C4-2B (cell line): ENCODE measurements at regions not wholly inside any gene's neighbourhood (a gene's known extent, or its start where the extent isn't known, plus 50 kb on each side); places are given as distances from the start of the nearest gene placed in this dataset.

Experiments used
- ZFX ChIP-seq: fragments of 450-650 bp; IDR thresholded peaks from 2 replicates; pipeline ENCODE4 v1.6.1; 2017
- TF ChIP-seq, protein P1 (sequence below): fragments of 450-650 bp; conservative IDR thresholded peaks from 2 replicates; pipeline ENCODE4 v1.5.1; 2017; ENCODE audit warnings: mild to moderate bottlenecking

DNA sequence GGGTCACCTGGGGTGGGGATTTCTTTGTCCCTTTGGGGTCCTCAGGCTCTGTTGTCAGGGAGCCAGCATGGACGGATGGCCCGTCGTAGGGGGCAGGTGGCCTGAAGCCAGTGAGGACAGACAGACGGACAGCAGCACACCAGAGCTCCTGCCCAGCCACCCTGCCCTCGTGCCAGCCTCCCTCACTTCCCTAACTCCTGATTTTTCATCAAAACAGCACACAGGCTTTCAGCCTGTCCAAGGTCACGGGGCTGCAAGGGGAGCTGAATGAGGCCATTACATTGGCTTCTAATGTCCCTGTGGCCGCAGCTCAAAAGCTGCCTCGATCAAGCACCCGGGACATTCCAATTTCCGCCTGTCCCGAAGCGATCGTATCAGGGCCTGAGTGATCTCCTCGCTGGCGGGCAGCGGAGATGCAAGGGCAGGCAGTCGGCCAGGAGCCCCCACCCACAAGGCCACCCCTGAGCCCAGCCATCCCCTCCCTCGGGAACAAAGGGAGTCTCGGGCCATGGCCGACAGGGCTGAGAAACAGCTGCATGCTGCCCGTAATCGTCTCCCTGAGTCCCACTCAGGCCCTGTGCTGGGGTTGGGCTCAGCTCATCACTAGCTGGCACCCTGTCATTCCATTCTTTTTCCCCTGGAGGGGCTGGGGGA lies 50.5 kb upstream of the RNU6ATAC start:
- TF ChIP-seq, protein P1, sequence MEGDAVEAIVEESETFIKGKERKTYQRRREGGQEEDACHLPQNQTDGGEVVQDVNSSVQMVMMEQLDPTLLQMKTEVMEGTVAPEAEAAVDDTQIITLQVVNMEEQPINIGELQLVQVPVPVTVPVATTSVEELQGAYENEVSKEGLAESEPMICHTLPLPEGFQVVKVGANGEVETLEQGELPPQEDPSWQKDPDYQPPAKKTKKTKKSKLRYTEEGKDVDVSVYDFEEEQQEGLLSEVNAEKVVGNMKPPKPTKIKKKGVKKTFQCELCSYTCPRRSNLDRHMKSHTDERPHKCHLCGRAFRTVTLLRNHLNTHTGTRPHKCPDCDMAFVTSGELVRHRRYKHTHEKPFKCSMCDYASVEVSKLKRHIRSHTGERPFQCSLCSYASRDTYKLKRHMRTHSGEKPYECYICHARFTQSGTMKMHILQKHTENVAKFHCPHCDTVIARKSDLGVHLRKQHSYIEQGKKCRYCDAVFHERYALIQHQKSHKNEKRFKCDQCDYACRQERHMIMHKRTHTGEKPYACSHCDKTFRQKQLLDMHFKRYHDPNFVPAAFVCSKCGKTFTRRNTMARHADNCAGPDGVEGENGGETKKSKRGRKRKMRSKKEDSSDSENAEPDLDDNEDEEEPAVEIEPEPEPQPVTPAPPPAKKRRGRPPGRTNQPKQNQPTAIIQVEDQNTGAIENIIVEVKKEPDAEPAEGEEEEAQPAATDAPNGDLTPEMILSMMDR, result no peak
- no peak for TF ChIP-seq ZFX
